Astrocyte (in vitro differentiated cells and primary cell): ENCODE measurements at regions not wholly inside any gene's neighbourhood (a gene's known extent, or its start where the extent isn't known, plus 50 kb on each side); places are given as distances from the start of the nearest gene placed in this dataset.

Experiments
- EZH2 ChIP-seq: IDR thresholded peaks from 2 replicates; pipeline ENCODE4 v1.6.1; 2012; ENCODE audit warnings: mild to moderate bottlenecking, low read length, inconsistent platforms; ENCODE audit not compliant: insufficient read depth
- TF ChIP-seq, protein P1 (sequence below): IDR thresholded peaks from 2 replicates; pipeline ENCODE4 v1.5.1; 2011; ENCODE audit warnings: low read depth, mild to moderate bottlenecking, inconsistent platforms, low read length, moderate library complexity; ENCODE audit not compliant: insufficient read depth

DNA sequence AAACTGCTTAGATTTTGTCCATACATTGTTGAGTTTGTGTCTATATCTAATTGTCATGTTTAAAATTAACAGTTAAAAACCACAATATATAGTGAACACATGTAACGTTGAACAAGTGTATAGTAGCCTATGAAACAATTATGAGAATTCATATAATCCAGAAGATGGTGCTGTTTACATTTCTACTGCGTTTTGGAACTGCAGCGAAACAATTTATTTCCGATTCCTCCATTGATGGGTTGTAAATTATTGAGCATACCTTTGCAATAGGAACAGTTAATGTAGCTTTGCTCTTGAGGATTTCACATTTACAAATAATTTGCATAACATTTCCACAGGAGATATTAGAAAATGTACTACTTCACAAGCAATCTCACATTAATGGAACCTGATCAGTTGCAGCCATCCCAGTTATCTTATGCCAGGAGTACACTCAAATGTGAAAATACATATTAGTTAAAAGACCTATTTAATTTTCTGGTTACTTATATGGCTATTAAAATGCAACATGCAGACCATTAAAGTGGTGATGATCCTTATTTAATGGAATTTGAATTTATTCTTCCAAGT, 411.8 kb downstream of the CDH10 start:
- TF ChIP-seq, protein P1, sequence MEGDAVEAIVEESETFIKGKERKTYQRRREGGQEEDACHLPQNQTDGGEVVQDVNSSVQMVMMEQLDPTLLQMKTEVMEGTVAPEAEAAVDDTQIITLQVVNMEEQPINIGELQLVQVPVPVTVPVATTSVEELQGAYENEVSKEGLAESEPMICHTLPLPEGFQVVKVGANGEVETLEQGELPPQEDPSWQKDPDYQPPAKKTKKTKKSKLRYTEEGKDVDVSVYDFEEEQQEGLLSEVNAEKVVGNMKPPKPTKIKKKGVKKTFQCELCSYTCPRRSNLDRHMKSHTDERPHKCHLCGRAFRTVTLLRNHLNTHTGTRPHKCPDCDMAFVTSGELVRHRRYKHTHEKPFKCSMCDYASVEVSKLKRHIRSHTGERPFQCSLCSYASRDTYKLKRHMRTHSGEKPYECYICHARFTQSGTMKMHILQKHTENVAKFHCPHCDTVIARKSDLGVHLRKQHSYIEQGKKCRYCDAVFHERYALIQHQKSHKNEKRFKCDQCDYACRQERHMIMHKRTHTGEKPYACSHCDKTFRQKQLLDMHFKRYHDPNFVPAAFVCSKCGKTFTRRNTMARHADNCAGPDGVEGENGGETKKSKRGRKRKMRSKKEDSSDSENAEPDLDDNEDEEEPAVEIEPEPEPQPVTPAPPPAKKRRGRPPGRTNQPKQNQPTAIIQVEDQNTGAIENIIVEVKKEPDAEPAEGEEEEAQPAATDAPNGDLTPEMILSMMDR: no peak
- no peak for TF ChIP-seq EZH2
